ENCODE measurements at regions not wholly inside any gene's neighbourhood (a gene's known extent, or its start where the extent isn't known, plus 50 kb on each side); places are given as distances from the start of the nearest gene placed in this dataset.
"Not testable (repeated sequence)": the region's sequence is repeated elsewhere in the genome, so short reads cannot be mapped to it uniquely, and the experiment has no call there.

DNA sequence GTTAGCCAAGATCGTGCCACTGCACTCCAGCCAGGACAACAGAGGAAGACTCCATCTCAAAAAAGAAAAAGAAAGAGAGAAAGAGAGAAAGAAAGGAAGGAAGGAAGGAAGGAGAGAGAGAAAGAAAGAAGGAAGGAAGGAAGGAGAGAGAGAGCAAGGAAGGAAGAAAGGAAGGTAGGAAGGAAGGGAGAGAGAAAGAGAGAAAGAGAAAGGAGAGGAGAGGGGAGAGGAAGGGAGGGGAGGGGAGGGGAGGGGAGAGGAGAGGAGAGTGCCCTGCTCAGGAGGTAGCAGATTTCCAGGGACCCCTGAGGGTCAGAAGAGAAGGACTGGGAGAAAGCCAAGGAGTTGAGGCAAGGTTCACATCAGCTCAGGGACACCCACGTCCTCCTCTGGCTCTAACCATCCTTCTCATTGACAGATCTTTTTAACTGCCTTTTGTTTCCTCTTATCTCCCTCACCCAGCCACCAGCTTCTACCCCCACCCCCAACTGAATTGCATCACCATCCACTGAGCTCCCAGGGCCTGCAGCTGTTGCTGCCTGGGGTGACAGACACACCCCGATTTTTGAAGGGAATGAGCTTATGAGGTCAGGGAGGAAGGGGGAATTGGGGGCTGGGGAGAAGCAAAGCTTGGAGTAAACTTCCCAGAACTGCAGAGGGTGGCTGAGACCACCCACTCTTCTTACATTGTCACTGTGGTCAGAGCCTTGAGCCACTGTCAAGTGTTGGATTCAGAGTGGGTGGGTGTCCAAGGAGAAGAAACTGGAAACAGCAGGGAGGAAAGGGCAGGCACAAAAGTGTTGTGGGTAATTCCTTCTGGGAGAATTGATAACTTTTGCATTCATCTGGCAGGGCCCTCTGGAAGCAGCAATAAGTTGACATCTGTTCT lies 91.6 kb downstream of the GLUL start:
- WGBS, 2 donors: 54 to 57% methylated on average over 3 of the region's 3 CpGs
- intact Hi-C loops (cut with DNase I; ENCODE audit: low total_unique reads): no loop called here
- peak in 1 of 2 donors; percentile 49 for DNase-seq (ENCODE audit: low spot score in 2 of 2)
- H3K4me3 ChIP-seq (ENCODE audit: low read depth, poor library complexity, severe bottlenecking): no peak overlapping the region
- TF ChIP-seq, protein P1, sequence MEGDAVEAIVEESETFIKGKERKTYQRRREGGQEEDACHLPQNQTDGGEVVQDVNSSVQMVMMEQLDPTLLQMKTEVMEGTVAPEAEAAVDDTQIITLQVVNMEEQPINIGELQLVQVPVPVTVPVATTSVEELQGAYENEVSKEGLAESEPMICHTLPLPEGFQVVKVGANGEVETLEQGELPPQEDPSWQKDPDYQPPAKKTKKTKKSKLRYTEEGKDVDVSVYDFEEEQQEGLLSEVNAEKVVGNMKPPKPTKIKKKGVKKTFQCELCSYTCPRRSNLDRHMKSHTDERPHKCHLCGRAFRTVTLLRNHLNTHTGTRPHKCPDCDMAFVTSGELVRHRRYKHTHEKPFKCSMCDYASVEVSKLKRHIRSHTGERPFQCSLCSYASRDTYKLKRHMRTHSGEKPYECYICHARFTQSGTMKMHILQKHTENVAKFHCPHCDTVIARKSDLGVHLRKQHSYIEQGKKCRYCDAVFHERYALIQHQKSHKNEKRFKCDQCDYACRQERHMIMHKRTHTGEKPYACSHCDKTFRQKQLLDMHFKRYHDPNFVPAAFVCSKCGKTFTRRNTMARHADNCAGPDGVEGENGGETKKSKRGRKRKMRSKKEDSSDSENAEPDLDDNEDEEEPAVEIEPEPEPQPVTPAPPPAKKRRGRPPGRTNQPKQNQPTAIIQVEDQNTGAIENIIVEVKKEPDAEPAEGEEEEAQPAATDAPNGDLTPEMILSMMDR (IDR thresholded peaks at IDR 0.05): no peak
- no peak for TF ChIP-seq POLR2A (IDR thresholded peaks at IDR 0.05)

DNA sequence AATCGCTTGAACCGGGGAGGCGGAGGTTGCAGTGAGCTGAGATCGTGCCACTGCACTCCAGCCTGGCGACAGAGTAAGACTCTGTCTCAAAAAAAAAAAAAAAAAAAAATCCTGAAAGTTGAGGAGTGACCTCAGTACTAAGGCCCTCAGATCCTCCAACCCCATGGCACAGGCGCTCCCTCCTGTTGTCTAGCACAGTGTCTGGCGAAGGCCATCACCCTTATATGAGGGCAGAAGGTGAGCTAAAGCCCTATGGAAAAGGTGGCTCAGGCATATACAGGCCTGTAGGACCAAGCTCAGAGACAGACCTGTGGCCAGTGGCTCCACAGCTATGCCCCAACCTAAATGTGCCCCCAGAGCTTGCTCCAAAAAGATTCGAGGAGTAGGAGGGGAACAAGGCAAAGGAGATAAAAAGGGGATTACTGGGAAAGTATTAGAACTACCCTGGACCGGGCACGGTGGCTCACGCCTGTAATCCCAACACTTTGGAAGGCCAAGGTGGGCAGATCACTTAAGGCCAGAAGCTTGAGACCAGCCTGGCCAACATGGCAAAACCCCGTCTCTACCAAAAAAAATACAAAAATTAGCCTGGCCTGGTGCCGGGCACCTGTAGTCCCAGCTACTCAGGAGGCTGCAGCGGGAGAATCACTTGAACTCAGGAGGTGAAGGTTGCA lies 92.4 kb downstream of the GLUL start:
- intact Hi-C loops (cut with DNase I; ENCODE audit: low total_unique reads); H3K4me3 ChIP-seq (ENCODE audit: low read depth, poor library complexity, severe bottlenecking): not testable (repeated sequence)
- WGBS, 2 donors: 94 to 95% methylated on average over 14 of the region's 14 CpGs

DNA sequence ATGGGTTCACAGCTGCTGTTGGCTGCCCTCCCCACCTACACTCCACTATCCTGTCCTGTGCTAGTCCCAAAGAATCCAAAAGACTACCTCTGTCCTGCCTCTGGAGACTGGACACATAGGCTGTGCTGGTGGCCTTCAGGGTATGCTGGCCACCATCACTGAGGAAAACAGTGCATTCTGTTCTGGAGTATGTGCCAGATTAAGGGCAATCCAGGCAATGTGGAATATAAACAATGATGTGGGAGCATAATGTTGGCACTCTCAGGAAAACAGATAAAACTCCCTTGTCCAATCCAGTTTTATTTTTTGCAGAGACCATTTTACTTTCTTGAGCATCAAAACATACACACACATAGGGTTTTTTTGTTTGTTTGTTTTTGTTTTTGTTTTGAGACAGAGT lies 94.3 kb downstream of the GLUL start:
- no peak for DNase-seq (ENCODE audit: low spot score in 2 of 2)
- intact Hi-C loops (cut with DNase I; ENCODE audit: low total_unique reads): no loop called here
- no peak for TF ChIP-seq POLR2A (IDR thresholded peaks at IDR 0.05)
- TF ChIP-seq, protein P1 (IDR thresholded peaks at IDR 0.05): no peak
- no peak overlapping the region for H3K4me3 ChIP-seq (ENCODE audit: low read depth, poor library complexity, severe bottlenecking)

More for the DNA sequence above, 92.4 kb downstream of the GLUL start:
- not testable (repeated sequence) for DNase-seq (ENCODE audit: low spot score in 2 of 2)

DNA sequence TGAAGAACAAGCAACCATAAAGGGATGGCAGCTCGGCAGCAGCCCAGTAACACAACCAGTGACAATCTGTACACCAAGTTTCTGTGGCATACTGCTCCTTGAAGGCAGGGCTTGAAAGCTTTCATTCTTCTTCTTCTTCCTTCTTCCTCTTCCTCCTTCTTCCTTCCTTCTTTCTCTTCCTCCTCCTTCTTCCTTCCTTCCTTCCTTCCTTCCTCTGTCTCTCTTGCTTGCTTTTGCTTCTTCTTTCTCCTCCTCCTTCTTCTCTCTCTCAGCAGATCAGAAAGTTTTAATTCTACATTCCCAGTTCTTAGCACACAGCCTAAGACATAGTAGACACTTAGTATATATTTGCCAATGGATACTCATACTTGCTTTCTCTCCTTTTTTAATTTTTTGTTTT lies 95.9 kb downstream of the GLUL start:
- no peak overlapping the region for H3K4me3 ChIP-seq (ENCODE audit: low read depth, poor library complexity, severe bottlenecking)
- TF ChIP-seq, protein P1 (IDR thresholded peaks at IDR 0.05): no peak
- no peak for TF ChIP-seq POLR2A (IDR thresholded peaks at IDR 0.05)
- intact Hi-C loops (cut with DNase I; ENCODE audit: low total_unique reads): no loop called here
- WGBS, 2 donors: 93 to 97% methylated on average over 1 of the region's 1 CpG
- DNase-seq (ENCODE audit: low spot score in 2 of 2): no peak

DNA sequence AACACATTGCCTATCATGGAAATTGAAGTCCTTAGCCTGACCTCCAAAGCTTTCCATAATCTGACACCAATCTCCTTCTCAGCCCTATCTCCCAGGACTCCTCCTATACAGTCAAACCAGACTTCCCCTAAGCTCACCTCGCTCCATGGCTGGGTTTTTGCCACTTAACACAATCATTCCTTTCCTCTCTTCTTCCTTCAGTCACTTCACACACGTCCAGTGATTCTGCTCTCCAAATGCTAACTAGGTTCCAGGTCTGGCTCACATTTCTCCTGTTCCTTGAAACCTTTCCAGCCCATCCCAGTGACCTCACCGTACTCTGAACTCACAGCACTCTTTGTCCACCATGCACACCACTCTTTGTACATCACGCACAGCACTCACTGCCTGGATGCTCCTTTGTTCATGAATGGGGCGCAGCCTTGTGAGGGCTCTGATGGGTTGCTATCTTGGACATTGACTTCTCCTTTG lies 98.4 kb downstream of the GLUL start:
- H3K4me3 ChIP-seq (ENCODE audit: low read depth, poor library complexity, severe bottlenecking): no peak overlapping the region
- TF ChIP-seq, protein P1 (IDR thresholded peaks at IDR 0.05): no peak
- no peak for TF ChIP-seq POLR2A (IDR thresholded peaks at IDR 0.05)
- DNase-seq (ENCODE audit: low spot score in 2 of 2): no peak
- intact Hi-C loops (cut with DNase I; ENCODE audit: low total_unique reads): no loop called here
- WGBS, 2 donors: 78 to 83% methylated on average over 5 of the region's 5 CpGs

DNA sequence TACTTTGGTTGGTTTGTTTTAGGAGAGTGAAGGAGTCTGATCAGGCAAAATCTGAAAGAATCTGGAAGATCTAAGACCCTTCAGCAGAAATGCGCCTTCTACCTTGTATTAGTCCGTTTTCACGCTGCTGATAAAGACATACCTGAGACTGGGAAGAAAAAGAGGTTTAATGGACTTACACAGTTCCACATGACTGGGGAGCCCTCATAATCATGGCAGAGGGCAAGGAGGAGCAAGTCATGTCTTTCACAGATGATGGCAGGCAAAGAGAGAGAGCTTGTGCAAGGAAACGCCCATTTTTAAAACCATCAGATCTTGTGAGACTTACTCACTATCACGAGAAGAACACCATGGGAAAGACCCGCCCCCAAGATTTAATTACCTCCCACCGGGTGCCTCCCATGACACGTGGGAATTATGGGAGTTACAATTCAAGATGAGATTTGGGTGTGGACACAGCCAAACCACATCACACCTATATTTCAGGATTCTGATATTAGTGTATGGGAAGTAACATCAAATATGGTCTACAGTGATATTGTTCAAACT lies 99.3 kb downstream of the GLUL start:
- intact Hi-C loops (cut with DNase I; ENCODE audit: low total_unique reads): no loop called here
- no peak for DNase-seq (ENCODE audit: low spot score in 2 of 2)
- TF ChIP-seq, protein P1 (IDR thresholded peaks at IDR 0.05): no peak
- TF ChIP-seq POLR2A (IDR thresholded peaks at IDR 0.05): no peak
- 82 to 91% methylated on average over 8 of the region's 8 CpGs for WGBS, 2 donors
- H3K4me3 ChIP-seq (ENCODE audit: low read depth, poor library complexity, severe bottlenecking): no peak overlapping the region

Measured in lower leg skin (tissue), 4 donors.